Esophagus squamous epithelium (tissue), 4 donors: ENCODE measurements at regions not wholly inside any gene's neighbourhood (a gene's known extent, or its start where the extent isn't known, plus 50 kb on each side); places are given as distances from the start of the nearest gene placed in this dataset.

Source experiments
- POLR2A ChIP-seq, 4 donors: fragments of 450-650 bp; IDR thresholded peaks; one replicate each; pipeline ENCODE4 v1.6.1; 2017; ENCODE audit warnings: antibody characterized with exemption in 4 of 4, mild to moderate bottlenecking in 4 of 4, moderate library complexity in 3 of 4
- TF ChIP-seq, protein P1 (sequence below), 6 experiments: fragments of 450-650 bp in 4 of 6; fragments of 200-600 bp in 2 of 6; sonication (generic) in 2 of 6; IDR thresholded peaks; one replicate each; pipeline ENCODE4 v1.5.1; 2016 to 2019; ENCODE audit warnings: antibody characterized with exemption in 6 of 6, mild to moderate bottlenecking in 4 of 6, moderate library complexity in 4 of 6

DNA sequence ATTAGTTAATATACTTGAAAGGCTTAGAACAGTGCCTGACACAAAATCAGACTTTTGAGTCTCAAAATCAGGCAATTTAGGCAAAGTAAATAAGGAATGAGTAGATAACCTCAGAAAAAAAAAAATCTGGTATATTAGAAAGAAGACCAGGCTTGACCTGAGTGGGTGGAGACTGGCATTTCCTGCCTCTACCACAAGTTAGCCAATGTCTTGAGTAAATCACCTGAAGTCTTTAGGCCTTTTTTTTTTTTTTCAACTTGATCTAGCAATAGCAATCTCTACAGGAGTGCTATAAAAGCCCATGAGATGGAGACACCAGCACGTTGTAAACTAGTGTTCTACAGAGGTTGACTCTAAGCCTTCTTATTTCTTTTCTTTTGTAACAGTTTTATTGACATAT, 104.2 kb upstream of the RASEF start:
- TF ChIP-seq, protein P1, sequence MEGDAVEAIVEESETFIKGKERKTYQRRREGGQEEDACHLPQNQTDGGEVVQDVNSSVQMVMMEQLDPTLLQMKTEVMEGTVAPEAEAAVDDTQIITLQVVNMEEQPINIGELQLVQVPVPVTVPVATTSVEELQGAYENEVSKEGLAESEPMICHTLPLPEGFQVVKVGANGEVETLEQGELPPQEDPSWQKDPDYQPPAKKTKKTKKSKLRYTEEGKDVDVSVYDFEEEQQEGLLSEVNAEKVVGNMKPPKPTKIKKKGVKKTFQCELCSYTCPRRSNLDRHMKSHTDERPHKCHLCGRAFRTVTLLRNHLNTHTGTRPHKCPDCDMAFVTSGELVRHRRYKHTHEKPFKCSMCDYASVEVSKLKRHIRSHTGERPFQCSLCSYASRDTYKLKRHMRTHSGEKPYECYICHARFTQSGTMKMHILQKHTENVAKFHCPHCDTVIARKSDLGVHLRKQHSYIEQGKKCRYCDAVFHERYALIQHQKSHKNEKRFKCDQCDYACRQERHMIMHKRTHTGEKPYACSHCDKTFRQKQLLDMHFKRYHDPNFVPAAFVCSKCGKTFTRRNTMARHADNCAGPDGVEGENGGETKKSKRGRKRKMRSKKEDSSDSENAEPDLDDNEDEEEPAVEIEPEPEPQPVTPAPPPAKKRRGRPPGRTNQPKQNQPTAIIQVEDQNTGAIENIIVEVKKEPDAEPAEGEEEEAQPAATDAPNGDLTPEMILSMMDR (IDR thresholded peaks at IDR 0.05) = no peak
- no peak for TF ChIP-seq POLR2A (IDR thresholded peaks at IDR 0.05)
